OCI-LY1 (cell line): ENCODE measurements at regions not wholly inside any gene's neighbourhood (a gene's known extent, or its start where the extent isn't known, plus 50 kb on each side); places are given as distances from the start of the nearest gene placed in this dataset.

ENCODE experiments used
- EZH2 ChIP-seq: fragments of 200-600 bp; sonication (generic), shearing (Covaris generic); IDR thresholded peaks from 2 replicates; pipeline ENCODE4 v1.8.0; 2017; ENCODE audit warnings: borderline replicate concordance, mixed run types, mild to moderate bottlenecking, antibody characterized with exemption, low read length, moderate library complexity, mixed read lengths
- TF ChIP-seq, protein P1 (sequence below): fragments of 200-600 bp; sonication (generic), shearing (Covaris generic); IDR thresholded peaks from 2 replicates; pipeline ENCODE4 v1.5.1; 2017; ENCODE audit warnings: mild to moderate bottlenecking, antibody characterized with exemption, low read length, moderate library complexity, mixed read lengths

DNA sequence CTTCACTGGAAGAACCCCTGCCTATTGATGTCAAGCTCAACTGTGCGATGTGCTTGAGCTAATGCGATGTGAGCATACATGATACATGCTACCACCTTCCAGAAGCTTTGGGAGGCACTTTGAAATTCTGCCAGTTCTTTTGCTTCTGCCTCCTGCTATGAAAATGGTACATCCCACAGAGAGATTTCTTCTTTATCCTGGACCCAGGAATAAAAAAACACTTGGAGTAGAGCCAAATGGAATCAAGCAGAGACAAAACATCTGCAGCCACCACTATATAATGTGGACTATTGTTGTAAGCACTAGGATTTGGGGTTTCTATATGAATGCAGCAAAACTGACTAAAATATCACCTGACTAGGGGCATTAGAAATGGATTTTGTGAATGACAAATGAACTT is 119.9 kb upstream of the GAP43 start:
- TF ChIP-seq EZH2, result no peak
- TF ChIP-seq, protein P1, sequence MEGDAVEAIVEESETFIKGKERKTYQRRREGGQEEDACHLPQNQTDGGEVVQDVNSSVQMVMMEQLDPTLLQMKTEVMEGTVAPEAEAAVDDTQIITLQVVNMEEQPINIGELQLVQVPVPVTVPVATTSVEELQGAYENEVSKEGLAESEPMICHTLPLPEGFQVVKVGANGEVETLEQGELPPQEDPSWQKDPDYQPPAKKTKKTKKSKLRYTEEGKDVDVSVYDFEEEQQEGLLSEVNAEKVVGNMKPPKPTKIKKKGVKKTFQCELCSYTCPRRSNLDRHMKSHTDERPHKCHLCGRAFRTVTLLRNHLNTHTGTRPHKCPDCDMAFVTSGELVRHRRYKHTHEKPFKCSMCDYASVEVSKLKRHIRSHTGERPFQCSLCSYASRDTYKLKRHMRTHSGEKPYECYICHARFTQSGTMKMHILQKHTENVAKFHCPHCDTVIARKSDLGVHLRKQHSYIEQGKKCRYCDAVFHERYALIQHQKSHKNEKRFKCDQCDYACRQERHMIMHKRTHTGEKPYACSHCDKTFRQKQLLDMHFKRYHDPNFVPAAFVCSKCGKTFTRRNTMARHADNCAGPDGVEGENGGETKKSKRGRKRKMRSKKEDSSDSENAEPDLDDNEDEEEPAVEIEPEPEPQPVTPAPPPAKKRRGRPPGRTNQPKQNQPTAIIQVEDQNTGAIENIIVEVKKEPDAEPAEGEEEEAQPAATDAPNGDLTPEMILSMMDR, result no peak
